ENCODE measurements at regions not wholly inside any gene's neighbourhood (a gene's known extent, or its start where the extent isn't known, plus 50 kb on each side); places are given as distances from the start of the nearest gene placed in this dataset.

GRCh38 chr13:84607261-84608013 is 725.2 kb upstream of the SLITRK1 start:
- TF ChIP-seq CTCF (IDR thresholded peaks at IDR 0.05) (no peak), POLR2AphosphoS5 (IDR thresholded peaks at IDR 0.05) (no peak)

Measured in upper lobe of left lung (tissue), 4 donors.